OCI-LY1 (cell line): ENCODE measurements at regions not wholly inside any gene's neighbourhood (a gene's known extent, or its start where the extent isn't known, plus 50 kb on each side); places are given as distances from the start of the nearest gene placed in this dataset.

Experiments
- CTCF ChIP-seq: fragments of 200-600 bp; sonication (generic), shearing (Covaris generic); IDR thresholded peaks from 2 replicates; pipeline ENCODE4 v1.5.1; 2017; ENCODE audit warnings: mild to moderate bottlenecking, antibody characterized with exemption, low read length, moderate library complexity, mixed read lengths
- EZH2 ChIP-seq: fragments of 200-600 bp; sonication (generic), shearing (Covaris generic); IDR thresholded peaks from 2 replicates; pipeline ENCODE4 v1.8.0; 2017; ENCODE audit warnings: borderline replicate concordance, mixed run types, mild to moderate bottlenecking, antibody characterized with exemption, low read length, moderate library complexity, mixed read lengths

- TF ChIP-seq CTCF (no peak), EZH2 (no peak)
These were observed 285.7 kb upstream of the ZP4 start for GRCh38 chr1:238176441-238176840.
